ENCODE measurements at regions not wholly inside any gene's neighbourhood (a gene's known extent, or its start where the extent isn't known, plus 50 kb on each side); places are given as distances from the start of the nearest gene placed in this dataset.

GRCh38 chr1:244218220-244218619 is 167.1 kb downstream of the ZBTB18 start:
- DNase-seq: no peak
- Histone ChIP-seq H3K9me2 (ENCODE audit: insufficient read depth) (no peaks in the 10 kb centered on the region), H3K79me2 (ENCODE audit: low read depth) (no peaks in the 10 kb centered on the region), H3K4me3 (no peak overlapping the region), H4K20me1 (ENCODE audit: insufficient read depth) (no peaks in the 10 kb centered on the region), H3K4me1 (replicated peaks; ENCODE audit: insufficient read depth) (peaks cover 23% of the 10 kb centered on the region), H2AFZ (no peak overlapping the region), H3K27ac (no peak overlapping the region), H3K9me3 (ENCODE audit: insufficient read depth, low read depth) (no peaks in the 10 kb centered on the region; the same call in 1 of the 2 replicates), H3K36me3 (ENCODE audit: low read depth) (no peaks in the 10 kb centered on the region), H3F3A (ENCODE audit: insufficient read depth, low read depth) (peaks cover 17% of the 10 kb centered on the region), H3K27me3 (ENCODE audit: insufficient read depth, low read depth) (no peaks in the 10 kb centered on the region), H3K4me2 (no peak overlapping the region)
- CTCF ChIA-PET: no interaction called here
- TF ChIP-seq EZH2 (IDR thresholded peaks at IDR 0.05; ENCODE audit: low read depth): no peak
- TF ChIP-seq CTCF (conservative IDR thresholded peaks at IDR 0.05): no peak
- BruUV-seq (replicated peaks): no TSS peak
- intact Hi-C loops (cut with micrococcal nuclease; ENCODE audit: unreplicated experiment): loop anchor here (10.0 kb wide), 1 partner anchor 103 kb away; no protein-coding TSS in a partner anchor
- POLR2A ChIA-PET (ENCODE audit: unreplicated experiment): no interaction called here

GRCh38 chr1:244219149-244219548 is 168.1 kb downstream of the ZBTB18 start:
- no peak for DNase-seq
- no peak overlapping the region for H3K4me2 ChIP-seq
- no peak overlapping the region for H2AFZ ChIP-seq
- H3K4me3 ChIP-seq: no peak overlapping the region
- H3K4me1 ChIP-seq (replicated peaks; ENCODE audit: insufficient read depth): peaks cover 14% of the 10 kb centered on the region
- H3F3A ChIP-seq (ENCODE audit: insufficient read depth, low read depth): peaks cover 9% of the 10 kb centered on the region
- BruUV-seq (replicated peaks): no TSS peak
- no peaks in the 10 kb centered on the region for H3K36me3 ChIP-seq (ENCODE audit: low read depth)
- no peak for TF ChIP-seq CTCF (conservative IDR thresholded peaks at IDR 0.05)
- TF ChIP-seq EZH2 (IDR thresholded peaks at IDR 0.05; ENCODE audit: low read depth): no peak
- intact Hi-C loops (cut with micrococcal nuclease; ENCODE audit: unreplicated experiment): loop anchor here (10.0 kb wide), 1 partner anchor 104 kb away; no protein-coding TSS in a partner anchor
- no peaks in the 10 kb centered on the region; the same call in 1 of the 2 replicates for H3K9me3 ChIP-seq (ENCODE audit: insufficient read depth, low read depth)
- no peaks in the 10 kb centered on the region for H3K9me2 ChIP-seq (ENCODE audit: insufficient read depth)
- no peaks in the 10 kb centered on the region for H4K20me1 ChIP-seq (ENCODE audit: insufficient read depth)
- POLR2A ChIA-PET (ENCODE audit: unreplicated experiment): no interaction called here
- no peaks in the 10 kb centered on the region for H3K79me2 ChIP-seq (ENCODE audit: low read depth)
- CTCF ChIA-PET: no interaction called here
- no peak overlapping the region for H3K27ac ChIP-seq
- no peaks in the 10 kb centered on the region for H3K27me3 ChIP-seq (ENCODE audit: insufficient read depth, low read depth)

GRCh38 chr1:244219802-244220201 is 168.7 kb downstream of the ZBTB18 start:
- Histone ChIP-seq H3K4me1 (replicated peaks; ENCODE audit: insufficient read depth) (peaks cover 9% of the 10 kb centered on the region), H3K79me2 (ENCODE audit: low read depth) (no peaks in the 10 kb centered on the region), H3K9me2 (ENCODE audit: insufficient read depth) (no peaks in the 10 kb centered on the region), H2AFZ (no peak overlapping the region), H4K20me1 (ENCODE audit: insufficient read depth) (no peaks in the 10 kb centered on the region), H3K27me3 (ENCODE audit: insufficient read depth, low read depth) (no peaks in the 10 kb centered on the region), H3K36me3 (ENCODE audit: low read depth) (no peaks in the 10 kb centered on the region), H3F3A (ENCODE audit: insufficient read depth, low read depth) (peaks cover 4% of the 10 kb centered on the region), H3K4me3 (no peak overlapping the region), H3K4me2 (no peak overlapping the region), H3K27ac (no peak overlapping the region), H3K9me3 (ENCODE audit: insufficient read depth, low read depth) (no peaks in the 10 kb centered on the region; the same call in 1 of the 2 replicates)
- intact Hi-C loops (cut with micrococcal nuclease; ENCODE audit: unreplicated experiment): loop anchor here (10.0 kb wide), 1 partner anchor 105 kb away; no protein-coding TSS in a partner anchor
- no TSS peak for BruUV-seq (replicated peaks)
- ChIA-PET CTCF (no interaction called here), POLR2A (ENCODE audit: unreplicated experiment) (no interaction called here)
- no peak for DNase-seq
- TF ChIP-seq CTCF (conservative IDR thresholded peaks at IDR 0.05): no peak
- no peak for TF ChIP-seq EZH2 (IDR thresholded peaks at IDR 0.05; ENCODE audit: low read depth)

Measured in PC-9 (cell line).